Stimulated activated CD4-positive, alpha-beta T cell treated with anti-CD3 and anti-CD28 coated beads, Interleukin-4, amount 100 ng/mL, for 4 hours (primary cell): ENCODE measurements at regions not wholly inside any gene's neighbourhood (a gene's known extent, or its start where the extent isn't known, plus 50 kb on each side); places are given as distances from the start of the nearest gene placed in this dataset.
"Not testable (repeated sequence)": the region's sequence is repeated elsewhere in the genome, so short reads cannot be mapped to it uniquely, and the experiment has no call there.

Source experiments
- DNase-seq, 2 experiments: peaks; one replicate each; pipeline ENCODE4 v3.0.0-alpha.2; 2020

DNA sequence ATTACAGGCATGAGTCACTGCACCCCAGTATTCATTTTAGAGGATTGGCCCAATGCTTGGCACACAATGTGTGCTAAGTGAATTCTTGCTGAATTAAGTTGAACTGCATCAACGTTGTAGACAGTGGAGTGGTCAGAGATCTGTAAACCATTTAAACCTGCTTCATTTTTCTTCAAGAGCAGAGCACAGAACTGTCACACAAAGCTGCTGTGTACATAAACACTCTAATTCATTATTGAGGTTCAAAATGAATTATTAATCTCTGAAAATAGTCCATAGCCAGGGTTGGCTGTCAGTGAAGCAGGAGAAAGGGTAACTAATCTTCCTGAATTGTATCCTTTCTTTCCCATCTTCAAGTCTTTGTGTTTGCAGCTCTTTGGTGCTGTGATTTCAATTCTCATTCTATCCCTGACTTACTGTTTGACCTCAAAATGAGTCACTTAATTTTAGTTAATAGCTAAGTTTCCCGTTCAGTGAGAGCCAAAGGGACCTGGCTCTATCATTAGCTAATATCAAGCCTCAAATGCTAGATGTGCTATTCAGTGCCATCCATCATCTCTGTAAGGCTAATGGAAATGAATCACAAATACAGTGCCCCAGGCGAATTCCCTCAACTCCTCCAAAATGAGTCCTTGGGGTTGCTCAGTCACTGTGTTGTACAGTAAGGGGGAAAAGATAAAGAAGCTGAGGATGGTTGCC is 77.0 kb upstream of the TSC22D1 start:
- DNase-seq = no peak

DNA sequence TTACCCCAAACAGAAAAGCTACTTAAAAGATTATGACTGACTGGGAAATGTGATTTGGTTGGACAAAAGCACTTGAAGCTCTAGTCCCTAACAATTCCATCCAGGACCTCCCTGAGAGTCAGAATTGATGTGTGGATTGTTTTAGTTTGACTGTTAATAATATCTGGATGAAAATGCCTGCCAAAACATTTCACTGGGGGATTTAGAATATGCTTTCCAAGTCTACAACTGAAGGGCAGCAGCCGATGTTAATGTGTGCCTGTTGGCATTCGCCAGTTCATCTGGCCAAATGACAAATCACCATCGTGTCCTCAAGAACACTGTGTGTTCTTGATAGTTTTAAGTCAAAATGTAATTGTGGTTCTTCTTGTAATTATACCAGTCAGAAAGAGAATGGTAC is 76.0 kb upstream of the TSC22D1 start:
- DNase-seq = no peak

DNA sequence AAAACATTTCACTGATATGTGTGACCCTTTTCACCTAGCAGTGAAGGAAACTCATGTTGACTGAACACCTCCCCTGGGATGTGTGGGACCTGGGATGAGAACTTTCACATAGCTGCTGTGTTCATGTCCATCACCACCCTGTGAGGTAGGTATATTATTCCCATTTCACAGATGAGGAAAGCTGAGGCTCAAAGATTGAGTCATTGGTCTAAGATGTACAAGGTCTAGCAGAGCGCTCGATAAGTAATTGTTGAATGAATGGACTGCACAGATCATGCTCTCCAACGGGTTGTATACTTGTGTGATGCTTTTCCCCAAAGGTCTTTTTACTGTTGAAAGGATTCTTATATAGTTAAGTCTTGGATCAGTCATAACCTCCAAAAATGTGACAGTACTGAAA is 75.6 kb upstream of the TSC22D1 start:
- DNase-seq = no peak

DNA sequence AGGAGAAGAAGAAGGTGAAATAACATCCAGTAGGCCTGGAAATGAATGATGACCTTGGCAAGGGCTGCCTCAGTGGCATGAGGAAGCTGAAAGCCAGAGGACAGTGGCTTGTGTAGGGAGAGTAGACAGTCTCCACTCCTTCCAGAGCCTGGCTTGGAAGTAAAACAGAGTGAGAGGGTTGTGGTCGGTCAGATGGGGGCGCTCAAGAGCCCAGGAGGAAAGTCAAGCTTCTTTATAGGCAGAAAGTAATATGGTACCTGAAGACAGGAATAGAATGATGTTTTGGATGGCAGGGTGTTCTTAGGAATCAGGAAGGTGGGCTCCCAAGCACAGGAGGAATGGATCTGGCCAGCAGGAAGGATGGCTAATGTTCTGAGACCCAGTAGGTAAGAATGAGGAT is 75.1 kb upstream of the TSC22D1 start:
- DNase-seq = no peak

DNA sequence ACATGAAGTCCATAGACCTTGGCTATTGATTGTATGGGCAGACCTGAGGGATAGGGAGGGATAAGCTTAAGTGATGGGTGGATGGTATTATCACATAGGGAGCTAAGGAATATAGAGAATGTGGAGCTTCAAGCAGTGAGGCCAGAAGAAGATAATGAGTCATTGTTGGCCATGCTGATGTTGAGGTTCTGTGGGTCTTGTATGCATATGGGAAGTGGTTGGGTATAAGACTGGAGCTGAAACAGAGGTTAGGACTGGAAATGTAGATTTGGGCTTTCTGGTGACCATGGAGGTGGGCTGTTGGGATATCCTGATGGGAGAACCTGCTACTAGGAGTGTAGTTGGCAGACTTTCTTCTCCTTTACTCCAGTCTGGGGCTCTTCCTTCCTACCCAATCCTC is 73.7 kb upstream of the TSC22D1 start:
- DNase-seq = no peak

DNA sequence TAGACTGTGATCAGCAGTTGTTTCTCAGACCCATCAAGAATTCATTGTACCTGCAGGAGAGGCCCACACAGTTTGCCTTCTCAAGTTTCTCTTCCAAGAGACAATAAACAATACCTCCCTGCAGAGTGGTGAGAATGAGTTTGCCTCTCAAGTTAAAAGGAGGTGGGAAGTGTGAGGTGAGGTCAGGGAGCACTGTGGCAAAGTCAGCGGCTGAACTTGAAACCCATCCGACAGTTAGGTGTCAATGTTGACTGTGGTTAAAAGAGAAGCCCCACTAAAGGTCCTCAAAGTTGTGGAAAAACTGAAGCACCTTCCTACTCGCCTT is 72.9 kb upstream of the TSC22D1 start:
- DNase-seq = no peak

DNA sequence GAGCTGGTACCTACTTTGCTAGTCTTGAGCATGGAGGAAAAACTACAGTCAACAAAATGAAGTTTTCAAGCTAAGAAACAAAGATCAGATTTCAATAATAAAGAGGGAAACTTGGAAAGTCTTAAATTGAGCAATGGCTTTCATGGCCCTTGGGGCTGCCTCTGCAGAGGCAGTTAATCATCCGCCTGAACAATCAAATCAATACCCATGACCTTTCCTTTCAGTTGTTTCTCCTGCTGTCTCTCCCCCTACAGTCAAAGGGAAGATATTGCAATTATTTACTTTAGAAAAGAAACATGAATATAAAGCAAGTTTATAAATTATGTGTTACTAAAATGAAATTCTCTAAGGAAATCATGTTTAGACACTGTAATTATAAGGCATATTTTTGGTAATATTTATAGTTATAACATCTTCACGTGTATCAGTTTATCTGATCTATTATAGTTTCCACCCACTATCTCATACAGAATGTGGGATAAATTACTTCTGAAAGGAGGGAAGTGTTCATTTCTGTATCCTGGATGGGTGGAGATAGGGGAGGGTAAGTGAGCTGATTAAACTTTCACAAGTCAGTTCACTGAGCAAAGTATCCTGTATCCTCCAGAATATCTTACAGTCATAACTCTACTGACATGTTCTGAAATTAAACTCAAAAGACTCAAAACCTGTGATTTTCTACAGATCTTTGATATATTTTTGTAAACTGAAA is 72.4 kb upstream of the TSC22D1 start:
- DNase-seq = no peak

DNA sequence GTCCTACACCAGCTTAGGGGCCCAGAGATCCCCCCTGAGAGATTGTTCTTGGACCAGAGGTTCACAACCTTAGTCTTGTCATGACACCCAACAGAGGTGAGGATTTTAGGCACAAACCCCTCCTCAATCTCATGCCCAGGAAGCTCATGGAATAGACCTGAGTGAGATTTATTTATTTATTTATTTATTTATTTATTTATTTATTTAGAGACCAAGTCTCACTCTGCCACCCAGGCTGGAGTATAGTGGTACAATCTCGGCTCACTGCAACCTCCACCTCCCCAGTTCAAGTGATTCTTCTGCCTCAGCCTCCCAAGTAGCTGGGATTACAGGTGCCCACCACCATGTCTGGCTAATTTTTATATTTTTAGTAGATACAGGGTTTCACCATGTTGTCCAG is 71.4 kb upstream of the TSC22D1 start:
- not testable (repeated sequence) for DNase-seq

DNA sequence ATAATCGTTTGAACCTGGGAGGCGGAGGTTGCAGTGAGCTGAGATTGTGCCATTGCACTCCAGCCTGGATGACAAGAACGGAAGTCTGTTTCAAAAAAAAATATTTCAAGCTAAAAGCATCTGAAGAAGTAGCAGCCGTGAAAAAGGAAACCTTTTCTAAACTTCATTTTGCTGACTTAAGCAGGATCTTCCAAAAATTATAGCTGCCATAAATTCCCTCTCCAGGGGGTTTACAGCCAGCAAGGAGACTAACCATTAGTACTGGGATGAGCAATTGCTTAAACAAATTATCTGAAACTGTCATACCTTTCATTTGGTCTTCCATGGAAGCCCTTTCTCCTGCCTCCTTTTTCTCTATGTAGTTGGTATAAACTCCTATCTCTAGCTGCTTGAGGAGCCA is 69.9 kb upstream of the TSC22D1 start:
- DNase-seq = no peak

DNA sequence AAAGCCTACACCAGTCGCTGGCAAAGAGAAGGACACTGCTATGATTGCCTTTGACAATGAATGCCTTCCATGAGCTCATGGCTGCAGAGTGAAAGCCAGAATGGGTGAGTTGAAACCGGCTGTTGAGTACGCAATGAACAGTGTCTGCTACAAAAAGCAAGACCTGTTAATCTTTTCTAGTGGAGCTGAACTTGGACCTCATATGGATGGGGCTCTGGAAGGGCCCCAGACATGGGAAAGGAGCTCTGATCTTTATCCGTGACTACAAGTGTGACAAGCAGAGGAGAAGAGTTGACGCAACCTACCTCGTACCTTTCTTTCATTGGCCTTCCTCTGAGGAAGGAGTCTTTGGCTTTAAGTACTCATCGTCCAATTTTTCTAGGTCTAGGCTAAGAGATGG is 67.1 kb upstream of the TSC22D1 start:
- DNase-seq = no peak

DNA sequence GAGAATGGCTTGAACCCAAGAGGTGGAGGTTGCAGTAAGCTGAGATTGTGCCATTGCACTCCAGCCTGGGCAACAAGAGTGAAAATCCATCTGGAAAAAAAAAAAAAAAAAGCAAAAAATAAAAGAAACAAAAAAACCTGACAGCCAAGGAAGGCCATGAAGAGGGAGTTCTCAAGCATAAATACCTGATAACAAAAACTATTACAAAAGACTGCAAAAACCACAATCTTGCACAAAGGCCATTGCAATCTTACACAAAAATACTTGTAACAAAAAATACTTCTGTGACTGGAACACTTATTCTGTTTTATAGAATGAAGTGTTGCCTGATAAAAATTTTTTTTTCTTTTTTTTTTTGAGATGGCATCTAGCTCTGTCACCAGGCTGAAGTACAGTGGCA is 61.5 kb upstream of the TSC22D1 start:
- no peak for DNase-seq

DNA sequence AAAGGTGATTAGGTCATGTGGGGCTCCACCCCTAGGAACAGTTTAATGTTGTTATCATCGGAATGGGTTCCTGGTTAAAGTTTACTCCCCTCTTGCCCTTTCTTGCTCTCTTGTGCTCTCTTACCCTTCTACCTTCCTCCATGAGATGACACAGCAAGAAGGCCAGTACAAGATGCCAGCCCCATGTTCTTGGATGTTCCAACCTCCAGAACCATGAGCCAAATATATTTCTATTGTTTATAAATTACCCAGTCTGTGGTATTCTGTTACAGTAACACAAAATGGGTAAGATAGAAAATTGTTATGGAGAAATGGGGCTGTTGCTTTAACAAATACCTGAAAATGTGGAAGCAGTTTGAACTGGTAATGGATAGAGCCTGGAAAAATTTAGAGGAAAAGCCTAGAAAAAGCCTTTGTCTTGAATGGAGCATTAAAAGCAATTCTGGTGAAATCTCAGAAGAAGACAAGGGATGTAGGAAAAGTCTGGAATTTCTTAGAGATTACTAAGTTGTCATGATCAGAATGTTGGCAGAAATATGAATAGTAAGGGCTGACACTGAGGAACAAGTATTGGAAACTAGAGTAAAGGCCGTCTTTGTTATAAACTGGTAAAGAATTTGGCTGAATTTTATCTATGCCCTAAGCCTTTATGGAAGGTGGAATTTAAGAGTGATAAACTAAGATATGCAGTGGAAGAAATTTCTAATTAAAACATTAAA is 53.5 kb upstream of the TSC22D1 start:
- no peak for DNase-seq

DNA sequence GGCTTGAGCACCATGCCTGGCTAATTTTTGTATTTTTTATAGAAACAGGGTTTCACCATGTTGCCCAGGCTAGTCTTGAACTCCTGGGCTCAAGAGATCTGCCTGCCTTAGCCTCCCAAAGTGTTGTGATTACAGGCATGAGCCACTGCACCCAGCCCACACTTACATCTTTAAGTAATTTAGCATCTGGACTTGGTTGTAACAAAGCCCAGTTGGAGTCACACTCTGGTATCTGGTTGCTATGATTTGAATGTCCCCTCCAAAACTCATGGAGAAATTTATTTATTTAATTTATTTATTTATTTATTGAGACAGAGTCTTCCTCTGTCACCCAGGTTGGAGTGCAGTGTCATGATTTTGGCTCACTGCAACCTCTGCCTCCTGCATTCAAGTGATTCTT is 52.7 kb upstream of the TSC22D1 start:
- not testable (repeated sequence) for DNase-seq

DNA sequence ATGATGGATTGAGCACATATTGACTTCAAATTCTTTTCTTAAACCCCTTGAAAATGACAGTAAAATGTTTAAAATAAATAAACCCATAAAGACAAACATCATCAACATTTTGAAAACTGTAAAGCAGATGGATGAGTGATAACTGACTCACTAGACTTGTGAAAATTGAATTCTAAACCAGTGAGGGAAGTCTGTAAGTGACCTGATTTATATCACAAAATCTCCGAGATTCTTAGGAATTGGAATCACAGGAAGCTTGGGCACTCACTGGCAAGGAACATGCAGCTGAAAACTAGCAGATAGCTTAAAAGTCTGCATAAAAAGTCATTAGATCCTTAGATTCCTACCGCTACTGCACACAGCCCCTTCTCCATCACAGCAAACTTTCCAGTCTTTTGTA is 51.3 kb upstream of the TSC22D1 start:
- no peak for DNase-seq

DNA sequence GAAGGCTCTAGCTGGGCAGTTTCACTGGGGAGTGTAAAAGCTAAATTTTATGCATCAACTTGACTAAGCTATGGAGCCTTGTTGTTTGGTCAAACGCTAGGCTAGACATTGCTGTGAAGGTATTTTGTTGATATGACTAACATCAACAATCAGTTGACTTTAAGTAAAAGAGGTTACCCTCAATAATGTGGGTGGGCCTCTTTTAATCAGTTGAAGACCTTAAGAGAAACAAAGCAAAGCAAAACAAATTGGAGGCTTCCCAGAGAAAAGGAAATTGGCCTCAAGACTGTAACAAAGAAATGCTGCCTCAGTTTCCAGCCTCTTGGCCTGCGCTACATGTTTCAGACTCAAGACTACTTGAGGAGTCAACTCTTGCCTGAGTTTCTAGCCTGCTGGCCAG is 50.0 kb upstream of the TSC22D1 start:
- no peak for DNase-seq
